H9 (cell line): ENCODE measurements at regions not wholly inside any gene's neighbourhood (a gene's known extent, or its start where the extent isn't known, plus 50 kb on each side); places are given as distances from the start of the nearest gene placed in this dataset.
A peak's percentile ranks its signal among the peaks of the same experiment; 100 is the strongest.

Source experiments
- DNase-seq: peaks from one replicate; pipeline ENCODE4 v3.0.0-alpha.2; 2017
- H2AFZ ChIP-seq: one replicate; pipeline ENCODE4 v1.6.1; 2013; ENCODE audit warnings: mild to moderate bottlenecking, low read length, control low read depth, moderate library complexity
- H2AK5ac ChIP-seq: 2 replicates; pipeline ENCODE4 v1.6.1; 2013; ENCODE audit warnings: low read length, control low read depth, mixed read lengths; ENCODE audit not compliant: insufficient read length
- H2BK120ac ChIP-seq: one replicate; pipeline ENCODE4 v1.6.1; 2013; ENCODE audit warnings: low read depth, mild to moderate bottlenecking, low read length, control low read depth, inconsistent platforms; ENCODE audit not compliant: poor library complexity, severe bottlenecking
- H2BK12ac ChIP-seq: 2 replicates; pipeline ENCODE4 v1.6.1; 2013; ENCODE audit warnings: low read length, control low read depth, mixed read lengths, low read depth; ENCODE audit not compliant: insufficient read length
- H2BK15ac ChIP-seq: 2 replicates; pipeline ENCODE4 v1.6.1; 2013; ENCODE audit warnings: low read depth, low read length, control low read depth
- H2BK20ac ChIP-seq: one replicate; pipeline ENCODE4 v1.6.1; 2013; ENCODE audit warnings: low read depth, mild to moderate bottlenecking, low read length, control low read depth, inconsistent platforms; ENCODE audit not compliant: poor library complexity, severe bottlenecking
- H2BK5ac ChIP-seq: 2 replicates; pipeline ENCODE4 v1.6.1; 2013; ENCODE audit warnings: low read length, control low read depth, mixed read lengths; ENCODE audit not compliant: insufficient read length
- H3K14ac ChIP-seq: 2 replicates; pipeline ENCODE4 v1.6.1; 2013; ENCODE audit warnings: low read length, control low read depth; ENCODE audit not compliant: insufficient read depth
- H3K18ac ChIP-seq: 2 replicates; pipeline ENCODE4 v1.6.1; 2013; ENCODE audit warnings: low read depth, mild to moderate bottlenecking, mixed read lengths, low read length, control low read depth; ENCODE audit not compliant: insufficient read length
- H3K23ac ChIP-seq: 2 replicates; pipeline ENCODE4 v1.6.1; 2013; ENCODE audit warnings: low read length, control low read depth, mixed read lengths, low read depth; ENCODE audit not compliant: insufficient read length
- H3K23me2 ChIP-seq: 2 replicates; pipeline ENCODE4 v1.6.1; 2013; ENCODE audit warnings: low read depth, mild to moderate bottlenecking, mixed read lengths, low read length, control low read depth; ENCODE audit not compliant: insufficient read length, poor library complexity, severe bottlenecking
- H3K27ac ChIP-seq: 2 replicates; pipeline ENCODE4 v1.5.1; 2013; ENCODE audit warnings: low read length, control low read depth, mixed read lengths, low read depth; ENCODE audit not compliant: insufficient read length
- H3K27me3 ChIP-seq: 2 replicates; pipeline ENCODE4 v1.6.1; 2013; ENCODE audit warnings: low read length, control low read depth, inconsistent platforms; ENCODE audit not compliant: insufficient read depth
- H3K4ac ChIP-seq: 2 replicates; pipeline ENCODE4 v1.6.1; 2013; ENCODE audit warnings: low read depth, mild to moderate bottlenecking, control low read depth, inconsistent platforms, low read length, moderate library complexity
- H3K4me1 ChIP-seq: 2 replicates; pipeline ENCODE4 v1.6.1; 2013; ENCODE audit warnings: low read length, control low read depth, inconsistent platforms; ENCODE audit not compliant: insufficient read depth
- H3K4me2 ChIP-seq: 2 replicates; pipeline ENCODE4 v1.6.1; 2013; ENCODE audit warnings: low read length, control low read depth, mixed read lengths; ENCODE audit not compliant: insufficient read length, insufficient read depth
- H3K56ac ChIP-seq: 2 replicates; pipeline ENCODE4 v1.6.1; 2013; ENCODE audit warnings: low read depth, mild to moderate bottlenecking, mixed read lengths, low read length, control low read depth; ENCODE audit not compliant: insufficient read length
- H3K79me1 ChIP-seq: 2 replicates; pipeline ENCODE4 v1.6.1; 2013; ENCODE audit warnings: low read depth, mild to moderate bottlenecking, moderate library complexity, low read length, control low read depth, inconsistent platforms; ENCODE audit not compliant: insufficient read depth, poor library complexity, severe bottlenecking
- H3K79me2 ChIP-seq: 2 replicates; pipeline ENCODE4 v1.6.1; 2013; ENCODE audit warnings: low read length, control low read depth, inconsistent platforms; ENCODE audit not compliant: insufficient read depth
- H3K9ac ChIP-seq: 2 replicates; pipeline ENCODE4 v1.6.1; 2013; ENCODE audit warnings: low read length, control low read depth, mixed read lengths; ENCODE audit not compliant: insufficient read length; ENCODE audit errors: extremely low read depth
- H3K9me3 ChIP-seq: one replicate; pipeline ENCODE4 v1.6.1; 2013; ENCODE audit warnings: low read depth, low read length, inconsistent platforms; ENCODE audit not compliant: control insufficient read depth
- H3T11ph ChIP-seq: one replicate; pipeline ENCODE4 v1.6.1; 2013; ENCODE audit warnings: mild to moderate bottlenecking, low read length, control low read depth, inconsistent platforms
- H4K20me1 ChIP-seq: one replicate; pipeline ENCODE4 v1.6.1; 2013; ENCODE audit not compliant: control insufficient read depth, insufficient read length, insufficient read depth
- H4K5ac ChIP-seq: 2 replicates; pipeline ENCODE4 v1.6.1; 2013; ENCODE audit warnings: low read depth, mild to moderate bottlenecking, mixed read lengths, low read length, control low read depth; ENCODE audit not compliant: insufficient read length
- H4K8ac ChIP-seq: replicated peaks from 2 replicates; pipeline ENCODE4 v1.6.1; 2013; ENCODE audit warnings: low read length, control low read depth, mixed read lengths, low read depth; ENCODE audit not compliant: insufficient read length
- H4K91ac ChIP-seq: 2 replicates; pipeline ENCODE4 v1.6.1; 2013; ENCODE audit warnings: low read depth, mild to moderate bottlenecking, moderate library complexity, mixed read lengths, low read length, control low read depth; ENCODE audit not compliant: insufficient read length
- H3K27ac Mint-ChIP-seq, 3 experiments: 2 replicates in 2 of 3; 3 replicates in 1 of 3; pipeline ENCODE4 v1.8.0; 2020 to 2021; ENCODE audit warnings: mixed read lengths in 3 of 3, mild to moderate bottlenecking in 1 of 3, moderate library complexity in 1 of 3
- H3K27me3 Mint-ChIP-seq: 2 replicates; pipeline ENCODE4 v1.8.0; 2021; ENCODE audit warnings: low read depth, mild to moderate bottlenecking, moderate library complexity, mixed read lengths
- H3K36me3 Mint-ChIP-seq, 3 experiments: 2 replicates in 2 of 3; 3 replicates in 1 of 3; pipeline ENCODE4 v1.8.0; 2020 to 2021; ENCODE audit warnings: low read depth in 3 of 3, mixed read lengths in 3 of 3; ENCODE audit not compliant: insufficient read depth in 1 of 3
- H3K4me1 Mint-ChIP-seq, 2 experiments: 2 replicates each; pipeline ENCODE4 v1.8.0; 2020; ENCODE audit warnings: mixed read lengths in 2 of 2
- H3K4me3 Mint-ChIP-seq, 2 experiments: 2 replicates in 1 of 2; 3 replicates in 1 of 2; pipeline ENCODE4 v1.8.0; 2020 to 2021; ENCODE audit warnings: mild to moderate bottlenecking in 2 of 2, mixed read lengths in 2 of 2, moderate library complexity in 1 of 2
- H3K9me3 Mint-ChIP-seq, 2 experiments: 2 replicates in 1 of 2; 3 replicates in 1 of 2; pipeline ENCODE4 v1.8.0; 2020; ENCODE audit warnings: mild to moderate bottlenecking in 2 of 2, mixed read lengths in 2 of 2, moderate library complexity in 1 of 2
- CTCF ChIP-seq: fragments of 200-600 bp; sonication (generic); conservative IDR thresholded peaks from 3 replicates; pipeline ENCODE4 v1.8.0; 2021; ENCODE audit warnings: antibody characterized with exemption, mild to moderate bottlenecking
- WGBS: extraction: QIAGEN DNeasy Blood & Tissue Kit; methylation state at CpG from one replicate; pipeline ENCODE4 v1.1.7; 2013; ENCODE audit warnings: missing lambda C conversion rate, low lambda C conversion rate, mixed read lengths; ENCODE audit not compliant: insufficient read length; ENCODE audit errors: extremely low coverage; 5-methylcytosine and 5-hydroxymethylcytosine counted together

- peak overlapping the region; percentile 78 for H2BK20ac ChIP-seq
- H3K23me2 ChIP-seq, result no peaks in the 10 kb centered on the region
- Mint-ChIP-seq H3K9me3 (peaks cover 2 to 5% of the 10 kb centered on the region in 2 experiments; a peak in 2 of 5 replicates), H3K27ac (peak overlapping the region in 2 of 3 experiments; percentile 27 to 44; a peak in 2 of 7 replicates), H3K36me3 (peaks cover 0 to 11% (median 0%) of the 10 kb centered on the region in 3 experiments; a peak in 3 of 7 replicates), H3K4me1 (peaks cover 67 to 70% of the 10 kb centered on the region in 2 experiments), H3K4me3 (no peak overlapping the region), H3K27me3 (no peaks in the 10 kb centered on the region)
- no peaks in the 10 kb centered on the region for H4K20me1 ChIP-seq
- H3K18ac ChIP-seq, result no peak overlapping the region
- no peaks in the 10 kb centered on the region for H3K9me3 ChIP-seq
- no peaks in the 10 kb centered on the region for H3K79me1 ChIP-seq
- no peak overlapping the region for H3K23ac ChIP-seq
- no peak overlapping the region for H3K14ac ChIP-seq
- H4K91ac ChIP-seq, result no peak overlapping the region
- H2AFZ ChIP-seq, result no peak overlapping the region
- no peak overlapping the region for H3K9ac ChIP-seq
- H3K4me2 ChIP-seq, result no peak overlapping the region
- no peak overlapping the region for H3K56ac ChIP-seq
- no peak overlapping the region for H2BK120ac ChIP-seq
- no peak overlapping the region for H3K4ac ChIP-seq
- DNase-seq, result no peak
- H3K27ac ChIP-seq, result no peak overlapping the region
- H3K4me1 ChIP-seq, result peaks cover 10% of the 10 kb centered on the region
- H3K27me3 ChIP-seq, result no peaks in the 10 kb centered on the region
- H2BK15ac ChIP-seq, result no peak overlapping the region
- no peak overlapping the region for H2AK5ac ChIP-seq
- no peak overlapping the region for H4K5ac ChIP-seq
- no peak overlapping the region for H2BK5ac ChIP-seq
- 100% methylated on average over 1 of the region's 2 CpGs for WGBS
- TF ChIP-seq CTCF, result no peak
- no peak overlapping the region for H3T11ph ChIP-seq
- H2BK12ac ChIP-seq, result no peak overlapping the region
- no peaks in the 10 kb centered on the region for H3K79me2 ChIP-seq
- no peak overlapping the region for H4K8ac ChIP-seq
Measured at GRCh38 chr5:125410537-125411070, 664.2 kb upstream of the ZNF608 start.
